ENCODE measurements at regions not wholly inside any gene's neighbourhood (a gene's known extent, or its start where the extent isn't known, plus 50 kb on each side); places are given as distances from the start of the nearest gene placed in this dataset.

DNA sequence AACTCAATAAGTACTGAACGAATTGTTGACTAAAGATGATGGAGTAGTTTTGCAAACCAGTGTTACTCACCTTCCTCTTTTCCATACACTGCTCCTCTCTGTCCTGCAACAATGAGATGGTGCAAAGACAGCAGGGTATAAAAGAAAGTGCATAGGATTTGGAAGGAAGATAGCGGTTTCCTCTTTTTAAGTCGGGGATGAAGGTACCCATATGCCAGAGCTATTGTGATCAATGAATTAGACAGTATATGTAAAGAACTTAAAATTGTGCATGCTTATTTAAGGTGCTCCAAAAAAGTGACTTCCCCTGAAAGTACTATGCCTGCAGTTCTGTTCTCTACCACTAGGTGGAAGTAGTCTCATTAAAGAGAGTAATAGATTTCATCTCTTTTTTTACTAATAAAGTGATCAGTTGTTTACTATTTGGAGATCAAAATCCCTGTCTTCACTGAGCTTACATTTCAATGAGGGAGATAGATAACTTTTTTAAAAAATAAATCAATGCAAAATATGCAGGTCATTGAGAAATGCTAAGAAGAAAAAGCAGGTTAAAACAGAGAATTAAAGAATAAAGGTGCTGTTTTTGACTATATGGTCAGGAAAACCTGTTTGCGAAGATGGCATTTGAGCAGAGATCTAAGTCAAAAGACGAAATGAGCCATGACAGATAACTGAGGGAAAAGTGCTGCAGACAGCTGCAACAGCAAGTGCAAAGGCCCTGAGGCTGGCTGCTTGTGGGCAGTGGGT lies 339.7 kb upstream of the SLC14A2 start:
- TF ChIP-seq CTCF (IDR thresholded peaks at IDR 0.05) = peak; percentile 47 to 94 (median 80)
- TF ChIP-seq POLR2A (IDR thresholded peaks at IDR 0.05) = no peak
